OCI-LY7 (cell line): ENCODE measurements at regions not wholly inside any gene's neighbourhood (a gene's known extent, or its start where the extent isn't known, plus 50 kb on each side); places are given as distances from the start of the nearest gene placed in this dataset.

Source experiments
- BruUV-seq: library from RNA; stranded (reverse); fragments of 400-500 nt; replicated peaks from 2 replicates; lab custom pipeline; 2021; lab: Mats Ljungman, UMichigan
- CTCF ChIA-PET: fragments of 300-600 bp; sonication (Branson Sonifier 250); formaldehyde crosslinking; loops from one replicate; lab custom pipeline; 2022; ENCODE audit warnings: antibody characterized with exemption; ENCODE audit not compliant: unreplicated experiment; lab: Charles Lee
- POLR2A ChIA-PET: fragments of 300-600 bp; sonication (Branson Sonifier 250); formaldehyde crosslinking; loops from one replicate; lab custom pipeline; 2022; ENCODE audit warnings: antibody characterized with exemption; lab: Charles Lee
- DNase-seq: peaks from one replicate; pipeline ENCODE4 v3.0.0-alpha.2; 2015; ENCODE audit warnings: low spot score
- H2AFZ ChIP-seq: fragments of 200-600 bp; sonication (generic), shearing (Covaris generic); 2 replicates; pipeline ENCODE4 v1.6.1; 2014; ENCODE audit warnings: mild to moderate bottlenecking, antibody characterized with exemption, low read length, moderate library complexity
- H3K27ac ChIP-seq: fragments of 200-600 bp; sonication (generic); 2 replicates; pipeline ENCODE4 v1.5.1; 2014; ENCODE audit warnings: mixed run types, low read depth, mild to moderate bottlenecking, moderate library complexity, low read length, inconsistent platforms; ENCODE audit not compliant: poor library complexity, severe bottlenecking
- H3K36me3 ChIP-seq: fragments of 200-600 bp; sonication (generic); 2 replicates; pipeline ENCODE4 v1.6.1; 2014; ENCODE audit warnings: mild to moderate bottlenecking, antibody characterized with exemption, low read length, moderate library complexity, mixed read lengths; ENCODE audit not compliant: insufficient read depth
- H3K4me1 ChIP-seq: fragments of 200-600 bp; sonication (generic); 2 replicates; pipeline ENCODE4 v1.5.1; 2014; ENCODE audit warnings: mild to moderate bottlenecking, low read length; ENCODE audit not compliant: insufficient read depth, poor library complexity, severe bottlenecking
- H3K4me2 ChIP-seq: fragments of 200-600 bp; sonication (generic); 2 replicates; pipeline ENCODE4 v1.6.1; 2014; ENCODE audit warnings: mild to moderate bottlenecking, low read length
- H3K4me3 ChIP-seq: fragments of 200-600 bp; sonication (generic); 2 replicates; pipeline ENCODE4 v1.5.1; 2014; ENCODE audit warnings: mild to moderate bottlenecking, low read depth, low read length; ENCODE audit not compliant: poor library complexity, severe bottlenecking
- H3K79me2 ChIP-seq: fragments of 200-600 bp; sonication (generic); 2 replicates; pipeline ENCODE4 v1.6.1; 2016; ENCODE audit warnings: low read depth, mild to moderate bottlenecking, low read length, moderate library complexity, mixed read lengths; ENCODE audit not compliant: insufficient read depth
- H3K9me2 ChIP-seq: fragments of 200-600 bp; sonication (generic); 2 replicates; pipeline ENCODE4 v1.6.1; 2016; ENCODE audit warnings: mild to moderate bottlenecking, low read length, mixed read lengths; ENCODE audit not compliant: insufficient read depth
- H3K9me3 ChIP-seq: fragments of 200-600 bp; sonication (generic); 2 replicates; pipeline ENCODE4 v1.6.1; 2014; ENCODE audit warnings: mild to moderate bottlenecking, mixed run types, low read length, mixed read lengths
- H4K20me1 ChIP-seq: fragments of 200-600 bp; sonication (generic); 2 replicates; pipeline ENCODE4 v1.6.1; 2014; ENCODE audit warnings: mild to moderate bottlenecking, antibody characterized with exemption, low read length, moderate library complexity, mixed read lengths; ENCODE audit not compliant: insufficient read depth
- EZH2phosphoT487 ChIP-seq: fragments of 200-600 bp; sonication (generic); IDR thresholded peaks from 2 replicates; pipeline ENCODE4 v1.6.1; 2018; ENCODE audit warnings: low read depth, borderline replicate concordance, mild to moderate bottlenecking, mixed run types, antibody characterized with exemption, low read length, moderate library complexity, mixed read lengths
- intact Hi-C: fragments of 100-400 bp; cut with micrococcal nuclease; formaldehyde crosslinking; loops from one replicate; pipeline ENCODE4 v1.10.0; 2022; ENCODE audit not compliant: unreplicated experiment
- TF ChIP-seq, protein P1 (sequence below): fragments of 200-600 bp; sonication (generic); conservative IDR thresholded peaks from 2 replicates; pipeline ENCODE4 v1.5.1; 2014; ENCODE audit warnings: mild to moderate bottlenecking, antibody characterized with exemption, low read length, moderate library complexity, mixed read lengths

- Histone ChIP-seq H3K9me2 (no peaks in the 10 kb centered on the region), H3K36me3 (no peaks in the 10 kb centered on the region), H3K27ac (no peak overlapping the region), H3K4me1 (peaks cover 11% of the 10 kb centered on the region), H4K20me1 (no peaks in the 10 kb centered on the region), H3K4me3 (no peak overlapping the region), H3K79me2 (no peaks in the 10 kb centered on the region), H2AFZ (no peak overlapping the region), H3K9me3 (no peaks in the 10 kb centered on the region), H3K4me2 (no peak overlapping the region)
- DNase-seq, result no peak
- CTCF ChIA-PET, result no interaction called here
- TF ChIP-seq, protein P1, sequence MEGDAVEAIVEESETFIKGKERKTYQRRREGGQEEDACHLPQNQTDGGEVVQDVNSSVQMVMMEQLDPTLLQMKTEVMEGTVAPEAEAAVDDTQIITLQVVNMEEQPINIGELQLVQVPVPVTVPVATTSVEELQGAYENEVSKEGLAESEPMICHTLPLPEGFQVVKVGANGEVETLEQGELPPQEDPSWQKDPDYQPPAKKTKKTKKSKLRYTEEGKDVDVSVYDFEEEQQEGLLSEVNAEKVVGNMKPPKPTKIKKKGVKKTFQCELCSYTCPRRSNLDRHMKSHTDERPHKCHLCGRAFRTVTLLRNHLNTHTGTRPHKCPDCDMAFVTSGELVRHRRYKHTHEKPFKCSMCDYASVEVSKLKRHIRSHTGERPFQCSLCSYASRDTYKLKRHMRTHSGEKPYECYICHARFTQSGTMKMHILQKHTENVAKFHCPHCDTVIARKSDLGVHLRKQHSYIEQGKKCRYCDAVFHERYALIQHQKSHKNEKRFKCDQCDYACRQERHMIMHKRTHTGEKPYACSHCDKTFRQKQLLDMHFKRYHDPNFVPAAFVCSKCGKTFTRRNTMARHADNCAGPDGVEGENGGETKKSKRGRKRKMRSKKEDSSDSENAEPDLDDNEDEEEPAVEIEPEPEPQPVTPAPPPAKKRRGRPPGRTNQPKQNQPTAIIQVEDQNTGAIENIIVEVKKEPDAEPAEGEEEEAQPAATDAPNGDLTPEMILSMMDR, result no peak
- no peak for TF ChIP-seq EZH2phosphoT487
- POLR2A ChIA-PET, result interaction anchor here (1.5 kb wide), 1 partner anchor 22 kb away, joined by 4 read pairs; no protein-coding TSS in a partner anchor
- intact Hi-C loops, result no loop called here
- BruUV-seq, result no TSS peak
Observed at GRCh38 chr12:43214166-43214565, 337.8 kb downstream of the ADAMTS20 start.

DNA sequence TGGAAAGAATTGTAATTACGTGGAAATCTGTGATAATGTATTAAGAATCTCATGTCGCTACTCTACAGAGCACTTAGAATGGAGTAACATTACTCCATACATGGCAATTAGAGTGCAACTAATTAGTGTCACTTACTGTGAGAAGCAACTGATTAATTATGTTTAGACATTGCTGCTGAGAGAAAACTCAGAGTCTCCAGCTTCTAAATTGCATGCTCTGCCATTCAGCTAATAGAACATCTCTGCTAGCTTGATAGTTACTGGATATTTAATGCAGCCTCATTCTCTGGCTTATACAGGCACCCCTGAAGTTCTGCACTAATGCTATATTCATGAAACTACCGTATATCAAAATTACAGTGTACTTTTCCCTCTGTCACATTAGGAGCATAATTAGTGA is 338.4 kb downstream of the ADAMTS20 start:
- H3K27ac ChIP-seq, result no peak overlapping the region
- no peak overlapping the region for H3K4me2 ChIP-seq
- TF ChIP-seq EZH2phosphoT487, result no peak
- TF ChIP-seq, protein P1, result no peak
- BruUV-seq, result no TSS peak
- no peaks in the 10 kb centered on the region for H4K20me1 ChIP-seq
- intact Hi-C loops, result no loop called here
- no peaks in the 10 kb centered on the region for H3K9me3 ChIP-seq
- H3K4me1 ChIP-seq, result peaks cover 11% of the 10 kb centered on the region
- H2AFZ ChIP-seq, result no peak overlapping the region
- H3K9me2 ChIP-seq, result no peaks in the 10 kb centered on the region
- ChIA-PET POLR2A (interaction anchor here (0.6 to 1.5 kb wide), 3 partner anchors 22 to 228 kb away, joined by 3 to 4 read pairs (median 3); no protein-coding TSS in a partner anchor), CTCF (no interaction called here)
- H3K4me3 ChIP-seq, result no peak overlapping the region
- no peaks in the 10 kb centered on the region for H3K79me2 ChIP-seq
- no peaks in the 10 kb centered on the region for H3K36me3 ChIP-seq
- no peak for DNase-seq

GRCh38 chr12:43210485-43211192 is 341.4 kb downstream of the ADAMTS20 start:
- intact Hi-C loops, result no loop called here
- no peak for TF ChIP-seq EZH2phosphoT487
- BruUV-seq, result no TSS peak
- Histone ChIP-seq H3K9me2 (no peaks in the 10 kb centered on the region), H3K27ac (no peak overlapping the region), H3K4me1 (peaks cover 11% of the 10 kb centered on the region), H3K4me3 (no peak overlapping the region), H3K9me3 (no peaks in the 10 kb centered on the region), H4K20me1 (no peaks in the 10 kb centered on the region), H3K36me3 (no peaks in the 10 kb centered on the region), H2AFZ (peak overlapping the region; percentile 60), H3K4me2 (0 out of 2 replicates have a peak overlapping the region, but pooled peaks have one; percentile 18), H3K79me2 (no peaks in the 10 kb centered on the region)
- CTCF ChIA-PET, result no interaction called here
- DNase-seq, result peak; percentile 27
- POLR2A ChIA-PET, result interaction anchor here (0.6 to 1.8 kb wide), 6 partner anchors 8 to 808 kb away, joined by 3 to 6 read pairs (median 3); no protein-coding TSS in a partner anchor
